ENCODE measurements at regions not wholly inside any gene's neighbourhood (a gene's known extent, or its start where the extent isn't known, plus 50 kb on each side); places are given as distances from the start of the nearest gene placed in this dataset.

GRCh38 chr2:160608599-160608998 lies 115.0 kb upstream of the RBMS1 start:
- Histone ChIP-seq H3K27me3 (no peaks in the 10 kb centered on the region), H3K9me3 (no peaks in the 10 kb centered on the region), H3K4me1 (no peaks in the 10 kb centered on the region), H3K27ac (no peak overlapping the region), H3K36me3 (no peaks in the 10 kb centered on the region), H3K4me3 (no peak overlapping the region)
- no peak for TF ChIP-seq CTCF (IDR thresholded peaks at IDR 0.05)
- no peak for ATAC-seq
- intact Hi-C loops (cut with DNase I) = no loop called here
- DNase-seq = no peak

DNA sequence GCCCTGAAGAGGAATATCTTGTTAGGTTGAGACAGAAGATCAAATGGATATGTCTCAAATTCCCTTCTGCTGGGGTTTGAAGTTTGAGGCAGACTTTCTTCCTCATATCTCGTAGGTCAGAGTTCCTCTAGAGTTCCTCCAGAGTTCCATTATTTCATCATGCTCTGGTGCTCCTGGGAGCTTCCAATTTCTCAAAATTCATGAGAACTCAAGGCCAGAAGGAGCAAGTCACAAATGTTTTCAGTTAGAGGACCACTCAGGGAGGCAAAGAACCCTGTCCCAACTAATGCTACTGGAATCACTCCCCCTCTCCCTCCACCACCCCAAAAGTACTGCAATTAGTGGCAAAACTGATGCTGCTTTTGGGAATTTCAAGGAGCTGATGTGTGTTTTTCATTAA lies 115.7 kb upstream of the RBMS1 start:
- no peaks in the 10 kb centered on the region for H3K9me3 ChIP-seq
- no peaks in the 10 kb centered on the region for H3K4me1 ChIP-seq
- no peak overlapping the region for H3K4me3 ChIP-seq
- ATAC-seq = no peak
- H3K36me3 ChIP-seq = no peaks in the 10 kb centered on the region
- H3K27me3 ChIP-seq = no peaks in the 10 kb centered on the region
- no peak overlapping the region for H3K27ac ChIP-seq
- no peak for TF ChIP-seq CTCF (IDR thresholded peaks at IDR 0.05)
- intact Hi-C loops (cut with DNase I) = no loop called here
- no peak for DNase-seq

DNA sequence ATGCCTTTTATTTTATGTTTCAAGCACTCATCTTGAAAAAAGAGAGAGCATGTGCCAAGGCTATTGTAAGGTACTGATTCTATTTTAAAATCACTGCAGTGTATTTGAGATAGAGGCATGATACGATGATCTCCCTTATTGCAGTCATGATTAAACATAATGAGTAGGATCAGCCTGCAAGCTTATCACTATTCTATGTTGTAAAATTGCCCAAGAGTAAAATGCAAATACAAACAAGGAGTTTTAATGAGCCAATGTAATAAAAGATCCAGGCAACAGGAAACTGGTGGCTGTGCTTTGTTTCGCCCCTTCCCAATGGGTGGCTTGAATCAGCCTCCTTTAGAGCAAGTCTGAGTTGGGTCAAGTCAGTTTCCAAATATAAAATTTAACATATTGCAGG lies 116.4 kb upstream of the RBMS1 start:
- no peak for TF ChIP-seq CTCF (IDR thresholded peaks at IDR 0.05)
- intact Hi-C loops (cut with DNase I) = no loop called here
- DNase-seq (no peak), ATAC-seq (no peak)
- no peaks in the 10 kb centered on the region for H3K9me3 ChIP-seq
- no peaks in the 10 kb centered on the region for H3K36me3 ChIP-seq
- no peaks in the 10 kb centered on the region for H3K4me1 ChIP-seq
- H3K4me3 ChIP-seq = no peak overlapping the region
- H3K27me3 ChIP-seq = no peaks in the 10 kb centered on the region
- no peak overlapping the region for H3K27ac ChIP-seq

- intact Hi-C loops (cut with DNase I) = no loop called here
- no peak overlapping the region for H3K4me3 ChIP-seq
- no peak for DNase-seq
- ATAC-seq = no peak
- no peak for TF ChIP-seq CTCF (IDR thresholded peaks at IDR 0.05)
- H3K9me3 ChIP-seq = peaks cover 0 to 11% of the 10 kb centered on the region in 2 donors
- H3K36me3 ChIP-seq = no peaks in the 10 kb centered on the region
- no peaks in the 10 kb centered on the region for H3K27me3 ChIP-seq
- no peak overlapping the region for H3K27ac ChIP-seq
- no peaks in the 10 kb centered on the region for H3K4me1 ChIP-seq
Observed at GRCh38 chr2:160612266-160612856, 118.8 kb upstream of the RBMS1 start.

DNA sequence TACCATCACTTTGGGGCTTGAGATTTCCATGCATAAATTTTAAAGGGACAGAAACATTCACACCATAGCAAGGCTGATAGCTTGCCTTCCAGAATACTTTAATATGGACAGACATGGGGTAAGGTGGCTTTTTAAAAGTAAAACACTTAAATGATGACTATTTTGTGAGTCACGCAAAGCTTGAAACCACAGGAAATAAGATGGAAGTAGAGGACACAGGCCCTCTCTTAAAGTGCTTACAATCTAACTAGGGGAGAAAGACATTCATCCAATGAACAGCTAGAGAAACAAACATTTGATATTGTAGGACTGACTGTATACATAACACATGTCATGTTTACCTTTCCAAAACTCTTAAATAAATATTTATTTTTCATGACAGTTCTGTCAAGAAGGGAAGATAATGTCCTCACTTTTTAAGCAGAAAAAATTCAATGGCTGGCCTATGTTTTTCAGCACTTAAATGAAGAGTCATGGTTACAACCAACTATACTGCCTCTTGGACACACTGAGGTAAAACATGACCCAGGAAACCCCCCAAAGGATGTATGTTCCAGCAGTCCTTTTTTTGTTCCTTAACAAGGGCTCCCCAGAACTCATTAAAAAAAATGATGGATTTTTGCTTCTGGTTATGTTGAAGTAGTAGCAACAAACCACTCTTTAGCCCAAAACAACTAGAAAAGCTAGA lies 120.0 kb upstream of the RBMS1 start:
- no peak for TF ChIP-seq CTCF (IDR thresholded peaks at IDR 0.05)
- ATAC-seq (no peak), DNase-seq (no peak)
- no peaks in the 10 kb centered on the region for H3K27me3 ChIP-seq
- H3K36me3 ChIP-seq = no peaks in the 10 kb centered on the region
- intact Hi-C loops (cut with DNase I) = no loop called here
- H3K27ac ChIP-seq = no peak overlapping the region
- H3K4me3 ChIP-seq = no peak overlapping the region
- peaks cover 0 to 11% of the 10 kb centered on the region in 2 donors for H3K9me3 ChIP-seq
- H3K4me1 ChIP-seq = no peaks in the 10 kb centered on the region
